Astrocyte (in vitro differentiated cells and primary cell): ENCODE measurements at regions not wholly inside any gene's neighbourhood (a gene's known extent, or its start where the extent isn't known, plus 50 kb on each side); places are given as distances from the start of the nearest gene placed in this dataset.

Source experiments
- DNase-seq: peaks from one replicate; pipeline ENCODE4 v3.0.0-alpha.2; 2010; ENCODE audit warnings: low read depth
- FAIRE-seq: peaks from 2 replicates; lab custom pipeline; 2011; peaks lifted over from hg19 to GRCh38; lab: Jason Lieb, UNC
- H2AFZ ChIP-seq: 2 replicates; pipeline ENCODE4 v1.6.0; 2012; ENCODE audit warnings: low read depth, low read length, inconsistent platforms
- H3K27ac ChIP-seq: 2 replicates; pipeline ENCODE4 v1.5.1; 2011; ENCODE audit warnings: low read depth, low read length, inconsistent platforms
- H3K27me3 ChIP-seq: 2 replicates; pipeline ENCODE4 v1.6.0; 2011; ENCODE audit warnings: low read length, inconsistent platforms; ENCODE audit not compliant: insufficient read depth
- H3K36me3 ChIP-seq: 2 replicates; pipeline ENCODE4 v1.5.1; 2011; ENCODE audit warnings: low read length, inconsistent platforms; ENCODE audit not compliant: insufficient read depth
- H3K4me1 ChIP-seq: 2 replicates; pipeline ENCODE4 v1.5.1; 2011; ENCODE audit warnings: low read length, inconsistent platforms; ENCODE audit not compliant: insufficient read depth
- H3K4me2 ChIP-seq: 2 replicates; pipeline ENCODE4 v1.6.0; 2012; ENCODE audit warnings: low read length, inconsistent platforms
- H3K4me3 ChIP-seq: 2 replicates; pipeline ENCODE4 v1.5.1; 2011; ENCODE audit warnings: low read depth, mild to moderate bottlenecking, low read length, inconsistent platforms; ENCODE audit not compliant: insufficient read depth
- H3K79me2 ChIP-seq: 2 replicates; pipeline ENCODE4 v1.6.0; 2012; ENCODE audit warnings: mild to moderate bottlenecking, low read length, inconsistent platforms; ENCODE audit not compliant: insufficient read depth
- H3K9ac ChIP-seq: 2 replicates; pipeline ENCODE4 v1.6.0; 2012; ENCODE audit warnings: mild to moderate bottlenecking, low read length, inconsistent platforms
- H3K9me3 ChIP-seq: 2 replicates; pipeline ENCODE4 v1.5.1; 2012; ENCODE audit warnings: low read depth, mild to moderate bottlenecking, low read length, inconsistent platforms; ENCODE audit not compliant: insufficient read depth
- H4K20me1 ChIP-seq: 2 replicates; pipeline ENCODE4 v1.6.0; 2012; ENCODE audit warnings: low read length, inconsistent platforms; ENCODE audit not compliant: insufficient read depth
- H3K27ac Mint-ChIP-seq: one replicate; pipeline ENCODE4 v1.8.0; 2021; ENCODE audit warnings: mild to moderate bottlenecking, mixed read lengths; ENCODE audit not compliant: unreplicated experiment
- H3K27me3 Mint-ChIP-seq: one replicate; pipeline ENCODE4 v1.8.0; 2021; ENCODE audit warnings: low read depth, mixed read lengths; ENCODE audit not compliant: unreplicated experiment
- H3K36me3 Mint-ChIP-seq: one replicate; pipeline ENCODE4 v1.8.0; 2021; ENCODE audit warnings: low read depth, mixed read lengths; ENCODE audit not compliant: unreplicated experiment
- H3K4me1 Mint-ChIP-seq: one replicate; pipeline ENCODE4 v1.8.0; 2021; ENCODE audit warnings: low read depth, mixed read lengths; ENCODE audit not compliant: unreplicated experiment
- H3K4me3 Mint-ChIP-seq: one replicate; pipeline ENCODE4 v1.8.0; 2021; ENCODE audit warnings: mild to moderate bottlenecking, moderate library complexity, mixed read lengths; ENCODE audit not compliant: unreplicated experiment
- H3K9me3 Mint-ChIP-seq: one replicate; pipeline ENCODE4 v1.8.0; 2021; ENCODE audit warnings: mild to moderate bottlenecking, mixed read lengths; ENCODE audit not compliant: unreplicated experiment
- CTCF ChIP-seq: IDR thresholded peaks from 2 replicates; pipeline ENCODE4 v1.5.1; 2011; ENCODE audit warnings: low read depth, mild to moderate bottlenecking, inconsistent platforms, low read length, moderate library complexity; ENCODE audit not compliant: insufficient read depth
- EZH2 ChIP-seq: IDR thresholded peaks from 2 replicates; pipeline ENCODE4 v1.6.1; 2012; ENCODE audit warnings: mild to moderate bottlenecking, low read length, inconsistent platforms; ENCODE audit not compliant: insufficient read depth

GRCh38 chr1:14466006-14466405 is 132.5 kb upstream of the KAZN start:
- no peak overlapping the region for H3K27ac ChIP-seq
- no peaks in the 10 kb centered on the region for H3K36me3 Mint-ChIP-seq
- no peak overlapping the region for H3K4me3 Mint-ChIP-seq
- H3K27ac Mint-ChIP-seq, result no peak overlapping the region
- no peaks in the 10 kb centered on the region for H3K4me1 ChIP-seq
- no peak for TF ChIP-seq EZH2
- no peak for TF ChIP-seq CTCF
- H4K20me1 ChIP-seq, result no peaks in the 10 kb centered on the region
- no peak overlapping the region for H2AFZ ChIP-seq
- no peaks in the 10 kb centered on the region for H3K4me1 Mint-ChIP-seq
- no peak overlapping the region for H3K4me2 ChIP-seq
- no peak overlapping the region for H3K9ac ChIP-seq
- H3K27me3 ChIP-seq, result peaks cover 2% of the 10 kb centered on the region
- H3K79me2 ChIP-seq, result no peaks in the 10 kb centered on the region
- peaks cover 3% of the 10 kb centered on the region for H3K27me3 Mint-ChIP-seq
- no peaks in the 10 kb centered on the region for H3K36me3 ChIP-seq
- H3K9me3 ChIP-seq, result no peaks in the 10 kb centered on the region
- H3K9me3 Mint-ChIP-seq, result no peaks in the 10 kb centered on the region
- DNase-seq, result no peak
- no peak for FAIRE-seq
- no peak overlapping the region for H3K4me3 ChIP-seq

GRCh38 chr1:14467112-14467511 is 131.4 kb upstream of the KAZN start:
- Histone ChIP-seq H3K27ac (no peak overlapping the region), H3K9me3 (no peaks in the 10 kb centered on the region), H3K4me3 (no peak overlapping the region), H3K36me3 (no peaks in the 10 kb centered on the region), H3K27me3 (peaks cover 2% of the 10 kb centered on the region), H3K79me2 (no peaks in the 10 kb centered on the region), H3K4me2 (no peak overlapping the region), H3K9ac (no peak overlapping the region), H3K4me1 (no peaks in the 10 kb centered on the region), H4K20me1 (no peaks in the 10 kb centered on the region), H2AFZ (no peak overlapping the region)
- Mint-ChIP-seq H3K4me1 (no peaks in the 10 kb centered on the region), H3K36me3 (no peaks in the 10 kb centered on the region), H3K27me3 (peaks cover 3% of the 10 kb centered on the region), H3K4me3 (no peak overlapping the region), H3K27ac (no peak overlapping the region), H3K9me3 (no peaks in the 10 kb centered on the region)
- FAIRE-seq, result no peak
- TF ChIP-seq EZH2 (no peak), CTCF (no peak)
- DNase-seq, result no peak

GRCh38 chr1:14468751-14469150 is 129.7 kb upstream of the KAZN start:
- DNase-seq, result no peak
- no peak for FAIRE-seq

More at GRCh38 chr1:14468751-14469150, 129.7 kb upstream of the KAZN start:
- TF ChIP-seq EZH2 (no peak), CTCF (no peak)
- Histone ChIP-seq H3K4me1 (no peaks in the 10 kb centered on the region), H3K4me2 (no peak overlapping the region), H4K20me1 (no peaks in the 10 kb centered on the region), H3K4me3 (no peak overlapping the region), H3K9me3 (no peaks in the 10 kb centered on the region), H3K27ac (no peak overlapping the region), H3K9ac (no peak overlapping the region), H3K79me2 (no peaks in the 10 kb centered on the region), H3K36me3 (no peaks in the 10 kb centered on the region), H3K27me3 (peaks cover 2% of the 10 kb centered on the region), H2AFZ (no peak overlapping the region)
- Mint-ChIP-seq H3K27ac (no peak overlapping the region), H3K9me3 (peaks cover 2% of the 10 kb centered on the region), H3K4me1 (no peaks in the 10 kb centered on the region), H3K36me3 (no peaks in the 10 kb centered on the region), H3K4me3 (no peak overlapping the region), H3K27me3 (peaks cover 2% of the 10 kb centered on the region)
